ENCODE measurements at regions not wholly inside any gene's neighbourhood (a gene's known extent, or its start where the extent isn't known, plus 50 kb on each side); places are given as distances from the start of the nearest gene placed in this dataset.

GRCh38 chr13:58151452-58151851 is 519.9 kb downstream of the PCDH17 start:
- no peak for DNase-seq
- intact Hi-C loops (cut with DNase I): no loop called here

GRCh38 chr13:58160980-58161379 is 529.4 kb downstream of the PCDH17 start:
- DNase-seq: no peak
- intact Hi-C loops (cut with DNase I): no loop called here

- no peak for DNase-seq
- intact Hi-C loops (cut with DNase I): no loop called here
Observed at GRCh38 chr13:58165617-58166016, 534.1 kb downstream of the PCDH17 start.

GRCh38 chr13:58181111-58181510 is 549.6 kb downstream of the PCDH17 start:
- peak in 1 of 10 donors; percentile 28 for DNase-seq
- intact Hi-C loops (cut with DNase I): no loop called here

DNA sequence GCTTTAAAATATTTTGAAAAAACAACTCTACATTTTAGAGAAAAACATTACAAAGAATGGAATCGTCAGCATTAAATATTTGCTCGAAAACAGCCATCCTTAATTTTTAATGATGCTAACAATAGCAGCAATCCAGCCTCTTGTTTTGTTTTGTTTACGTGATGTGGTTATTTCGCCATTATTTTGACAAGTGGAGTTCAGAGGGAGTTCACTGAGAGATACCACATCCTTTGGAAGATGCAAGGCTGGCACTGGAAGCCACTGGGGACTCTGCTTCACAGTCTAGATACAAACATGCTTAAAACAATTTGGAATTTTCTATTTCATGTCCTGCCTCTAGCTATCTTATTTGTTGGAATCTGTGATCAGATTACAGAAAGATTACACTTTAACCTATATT is 556.3 kb downstream of the PCDH17 start:
- intact Hi-C loops (cut with DNase I): no loop called here
- DNase-seq: no peak

DNA sequence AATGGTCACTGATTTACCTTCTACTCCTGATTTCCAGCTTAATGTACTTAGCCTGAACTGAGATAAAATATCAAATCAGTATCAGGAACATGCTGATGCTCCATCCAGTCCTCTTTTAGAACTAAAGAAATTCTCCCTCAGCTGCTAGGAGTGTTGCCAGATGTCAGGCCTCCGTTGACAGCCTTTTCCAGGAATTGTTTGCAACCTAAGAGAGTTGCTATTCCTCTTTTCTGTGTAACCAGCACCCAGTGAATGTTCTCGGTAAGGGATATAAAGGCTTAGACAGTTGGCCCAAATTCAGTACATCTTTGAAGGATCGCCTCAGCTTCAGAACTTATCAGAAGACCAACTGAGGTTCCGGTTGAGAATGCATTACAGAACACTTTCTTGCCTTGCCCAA is 559.0 kb downstream of the PCDH17 start:
- no peak for DNase-seq
- intact Hi-C loops (cut with DNase I): no loop called here

DNA sequence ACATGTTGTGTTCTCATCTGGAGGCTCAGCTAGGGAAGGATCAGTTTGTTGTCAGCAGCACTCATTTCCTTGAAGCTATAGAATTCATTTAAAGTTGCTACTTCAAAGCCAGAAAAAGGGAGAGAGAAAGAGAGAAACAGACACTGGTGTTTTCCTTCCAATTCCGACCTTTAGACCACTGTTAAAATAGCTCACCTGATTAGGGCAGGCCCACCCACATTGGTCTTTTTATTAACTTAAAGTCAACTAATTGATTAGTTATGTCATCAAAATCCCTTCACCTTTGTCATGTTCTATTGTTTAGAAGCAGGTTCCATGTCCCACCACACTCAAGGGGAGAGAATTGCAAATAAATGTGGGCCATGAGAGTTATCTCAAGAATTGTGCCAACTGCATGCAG is 560.2 kb downstream of the PCDH17 start:
- intact Hi-C loops (cut with DNase I): no loop called here

GRCh38 chr13:58202099-58202498 is 570.6 kb downstream of the PCDH17 start:
- DNase-seq: no peak
- intact Hi-C loops (cut with DNase I): no loop called here

More for the DNA sequence above, 560.2 kb downstream of the PCDH17 start:
- DNase-seq: no peak

DNA sequence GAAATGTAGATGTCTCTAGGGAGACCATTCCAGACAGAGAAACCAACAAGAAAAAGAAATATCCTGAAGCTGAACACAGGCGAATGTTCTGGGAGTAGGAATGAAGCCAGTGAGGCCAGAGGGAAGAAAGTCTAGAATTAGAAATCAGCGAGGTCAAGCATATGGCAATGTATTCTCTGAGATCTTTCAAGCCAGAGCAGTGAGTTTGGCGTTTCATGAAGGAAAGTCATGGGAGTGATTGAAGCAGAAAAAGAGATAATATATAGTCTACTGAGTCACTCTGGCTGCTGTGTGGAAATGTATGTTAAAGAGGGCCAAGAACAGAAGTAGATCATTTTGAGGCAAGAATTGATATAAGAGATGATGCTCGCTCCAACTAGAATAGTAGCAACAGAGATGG is 576.0 kb downstream of the PCDH17 start:
- DNase-seq: no peak
- intact Hi-C loops (cut with DNase I): no loop called here

DNA sequence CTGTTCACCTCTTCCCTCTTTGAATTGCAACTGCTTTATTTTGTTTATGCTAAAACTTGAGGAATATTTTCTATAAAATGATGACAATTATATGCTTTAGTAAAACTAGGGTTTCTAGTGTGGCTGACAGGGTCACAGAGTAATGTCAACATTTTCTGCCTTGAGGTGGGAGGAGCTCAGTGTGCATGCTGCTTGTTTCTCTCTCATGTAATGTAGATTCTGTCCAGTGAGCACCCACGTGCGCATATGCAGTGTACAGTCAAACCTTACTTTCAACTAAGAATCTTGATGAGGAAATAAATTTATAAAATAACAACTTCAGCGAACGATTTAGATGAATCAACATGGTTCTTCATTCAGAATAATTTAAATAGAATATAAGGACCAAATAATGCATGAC is 603.9 kb downstream of the PCDH17 start:
- no peak for DNase-seq
- intact Hi-C loops (cut with DNase I): no loop called here

GRCh38 chr13:58238972-58239773 is 607.6 kb downstream of the PCDH17 start:
- intact Hi-C loops (cut with DNase I): no loop called here

GRCh38 chr13:58239774-58240268 is 608.3 kb downstream of the PCDH17 start:
- DNase-seq: peak in 1 of 10 donors; percentile 67
- intact Hi-C loops (cut with DNase I): no loop called here

More at GRCh38 chr13:58238972-58239773, 607.6 kb downstream of the PCDH17 start:
- peak in 2 of 10 donors; percentile 25 to 57 for DNase-seq

DNA sequence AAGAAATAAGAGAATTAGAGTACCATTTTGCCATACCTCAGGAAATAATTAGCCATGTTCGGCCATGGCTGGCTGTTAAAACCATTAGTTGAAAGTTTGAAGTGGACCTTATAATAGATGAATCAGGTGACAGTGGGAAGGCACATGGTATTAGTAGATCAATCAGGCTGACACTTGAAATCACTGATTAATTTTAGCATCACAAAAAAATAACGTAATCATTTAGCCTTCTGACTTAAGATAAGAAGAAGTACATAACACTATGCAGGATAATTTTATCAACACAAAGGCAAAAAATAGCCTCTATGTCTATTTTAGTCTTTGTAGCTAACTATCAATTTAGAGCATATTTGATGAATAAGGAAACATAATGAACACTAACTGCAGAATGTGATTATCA is 615.5 kb downstream of the PCDH17 start:
- no peak for DNase-seq
- intact Hi-C loops (cut with DNase I): no loop called here

- DNase-seq: no peak
- intact Hi-C loops (cut with DNase I): no loop called here
Observed at GRCh38 chr13:58254943-58255342, 623.4 kb downstream of the PCDH17 start.

DNA sequence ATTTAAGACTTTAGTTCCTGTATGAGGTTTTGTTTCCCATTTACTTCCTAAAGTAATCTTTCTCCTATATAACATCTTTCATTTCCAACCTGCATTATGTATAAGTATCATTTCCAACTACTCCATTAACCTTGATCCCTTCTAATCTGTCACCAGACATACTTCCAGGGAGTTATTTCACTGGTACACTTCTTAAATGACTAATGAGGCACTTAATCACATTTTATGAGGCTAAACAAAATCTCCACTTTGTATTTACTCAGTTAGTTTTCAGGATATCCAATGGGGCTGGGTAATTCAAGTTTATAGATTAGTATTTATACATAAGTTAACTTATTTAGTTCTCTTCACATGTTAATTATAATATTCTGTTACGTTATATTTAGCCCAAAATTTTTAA is 634.7 kb downstream of the PCDH17 start:
- DNase-seq: no peak
- intact Hi-C loops (cut with DNase I): no loop called here

DNA sequence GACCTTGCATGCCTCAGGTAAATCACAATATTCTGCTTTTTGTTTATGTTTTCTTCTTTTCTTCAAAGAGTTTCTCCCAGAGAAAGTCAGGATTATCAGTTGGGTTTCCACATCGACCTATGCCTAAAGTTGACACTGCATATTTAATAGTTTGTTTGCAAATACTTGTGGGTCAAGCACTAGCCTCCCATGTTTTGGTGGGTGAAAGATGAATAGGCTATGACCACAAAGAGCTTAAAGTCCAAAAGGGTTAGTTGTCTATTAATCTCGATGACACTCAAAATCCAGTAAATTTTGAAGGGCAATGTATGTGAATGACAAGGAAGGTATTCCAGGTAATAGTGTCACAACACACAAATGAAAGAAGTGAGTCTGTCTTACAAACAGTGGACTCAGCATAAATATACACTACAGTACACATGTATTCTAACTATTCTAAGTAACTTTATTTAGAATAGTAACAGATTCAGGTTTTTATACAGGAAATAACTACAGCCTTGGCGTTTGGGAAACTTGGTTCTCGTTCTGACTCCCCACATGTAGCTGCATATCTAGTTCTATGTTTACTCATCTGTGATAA is 667.1 kb downstream of the PCDH17 start:
- intact Hi-C loops (cut with DNase I): no loop called here
- DNase-seq: no peak

- intact Hi-C loops (cut with DNase I): no loop called here
- no peak for DNase-seq
Observed at GRCh38 chr13:58300224-58300623, 668.7 kb downstream of the PCDH17 start.

DNA sequence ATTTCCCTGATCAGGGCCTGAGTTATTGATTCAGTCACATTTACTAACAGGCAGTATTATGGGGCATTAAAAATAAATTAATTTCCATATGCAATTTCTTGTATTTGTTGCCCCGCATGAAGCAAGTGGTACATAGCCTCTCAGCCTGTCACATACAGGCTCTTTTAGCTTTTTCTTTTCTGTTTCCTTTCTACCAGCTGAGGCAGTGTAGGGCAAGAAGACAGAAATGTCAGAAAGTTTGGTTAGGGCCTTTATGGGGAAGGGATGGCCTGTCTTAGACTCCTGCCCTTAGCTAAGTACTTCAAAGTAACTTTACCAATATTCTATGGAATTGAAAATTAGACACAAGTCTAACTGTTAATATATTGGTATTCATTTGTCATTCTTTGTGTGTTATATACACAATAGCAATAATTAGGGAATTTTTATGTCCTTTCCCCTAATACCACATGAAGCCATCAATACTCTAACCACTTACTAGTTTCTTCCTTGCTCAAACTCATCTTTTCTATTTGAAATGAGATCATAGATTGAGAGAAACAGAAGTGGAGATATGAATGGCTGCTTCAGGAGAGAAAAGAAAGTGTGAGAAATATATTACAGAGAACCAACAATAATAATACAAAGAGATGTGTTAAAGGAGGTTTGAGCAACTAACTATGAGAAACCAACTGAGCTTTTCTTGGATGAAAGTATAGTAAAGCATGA is 669.6 kb downstream of the PCDH17 start:
- intact Hi-C loops (cut with DNase I): no loop called here
- no peak for DNase-seq

GRCh38 chr13:58302349-58302748 is 670.8 kb downstream of the PCDH17 start:
- no peak for DNase-seq
- intact Hi-C loops (cut with DNase I): no loop called here

GRCh38 chr13:58306062-58306461 is 674.5 kb downstream of the PCDH17 start:
- intact Hi-C loops (cut with DNase I): no loop called here
- DNase-seq: no peak

DNA sequence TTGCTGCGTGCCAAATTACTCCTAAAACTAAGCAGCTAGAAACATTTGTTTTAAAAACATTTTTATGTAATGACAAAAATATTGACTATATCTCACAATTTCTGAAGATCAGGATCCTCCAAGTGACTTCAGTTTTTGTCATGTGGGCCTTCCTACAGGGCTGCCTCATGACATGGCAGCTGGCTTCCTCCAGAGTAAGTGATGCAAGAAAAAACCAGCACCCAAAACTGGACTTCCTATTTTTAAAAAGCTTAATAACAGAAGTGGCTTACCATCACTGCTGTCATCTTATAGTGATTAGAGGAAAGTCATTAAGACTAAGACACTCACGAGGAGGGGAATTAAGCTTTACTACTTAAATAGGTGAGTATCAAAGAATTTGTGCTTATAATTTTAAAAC is 681.7 kb downstream of the PCDH17 start:
- intact Hi-C loops (cut with DNase I): no loop called here

More for the DNA sequence above, 681.7 kb downstream of the PCDH17 start:
- DNase-seq: no peak
